Cardiac muscle cell (in vitro differentiated cells and primary cell): ENCODE measurements at regions not wholly inside any gene's neighbourhood (a gene's known extent, or its start where the extent isn't known, plus 50 kb on each side); places are given as distances from the start of the nearest gene placed in this dataset.

Experiments
- DNase-seq, 2 donors: peaks; one replicate each; pipeline versions ENCODE4 v3.0.0 to v3.0.0-alpha.2; 2010 to 2017; ENCODE audit warnings: low read depth in 1 of 2, low spot score in 1 of 2
- H3K27ac ChIP-seq: fragments of 200-600 bp; sonication (generic); 2 replicates; pipeline ENCODE4 v1.5.1; 2016
- H3K27me3 ChIP-seq: fragments of 200-600 bp; sonication (generic); 2 replicates; pipeline ENCODE4 v1.6.0; 2016; ENCODE audit warnings: control low read depth
- H3K36me3 ChIP-seq: fragments of 200-600 bp; sonication (generic); 2 replicates; pipeline ENCODE4 v1.5.1; 2016; ENCODE audit warnings: control low read depth
- H3K4me1 ChIP-seq: fragments of 200-600 bp; sonication (generic); 2 replicates; pipeline ENCODE4 v1.8.1; 2017; ENCODE audit warnings: low read depth, mild to moderate bottlenecking, mixed run types
- H3K4me3 ChIP-seq: fragments of 200-600 bp; sonication (generic); 2 replicates; pipeline ENCODE4 v1.5.1; 2016; ENCODE audit warnings: mild to moderate bottlenecking
- H3K9me3 ChIP-seq: fragments of 200-600 bp; sonication (generic); 2 replicates; pipeline ENCODE4 v1.5.1; 2017; ENCODE audit warnings: low read depth, mild to moderate bottlenecking, control low read depth
- TF ChIP-seq, protein P1 (sequence below): IDR thresholded peaks from 2 replicates; pipeline ENCODE4 v1.5.1; 2012; ENCODE audit warnings: low read depth, mild to moderate bottlenecking, low read length

- H3K27ac ChIP-seq, result no peak overlapping the region
- H3K36me3 ChIP-seq, result no peaks in the 10 kb centered on the region
- H3K4me3 ChIP-seq, result no peak overlapping the region
- TF ChIP-seq, protein P1, sequence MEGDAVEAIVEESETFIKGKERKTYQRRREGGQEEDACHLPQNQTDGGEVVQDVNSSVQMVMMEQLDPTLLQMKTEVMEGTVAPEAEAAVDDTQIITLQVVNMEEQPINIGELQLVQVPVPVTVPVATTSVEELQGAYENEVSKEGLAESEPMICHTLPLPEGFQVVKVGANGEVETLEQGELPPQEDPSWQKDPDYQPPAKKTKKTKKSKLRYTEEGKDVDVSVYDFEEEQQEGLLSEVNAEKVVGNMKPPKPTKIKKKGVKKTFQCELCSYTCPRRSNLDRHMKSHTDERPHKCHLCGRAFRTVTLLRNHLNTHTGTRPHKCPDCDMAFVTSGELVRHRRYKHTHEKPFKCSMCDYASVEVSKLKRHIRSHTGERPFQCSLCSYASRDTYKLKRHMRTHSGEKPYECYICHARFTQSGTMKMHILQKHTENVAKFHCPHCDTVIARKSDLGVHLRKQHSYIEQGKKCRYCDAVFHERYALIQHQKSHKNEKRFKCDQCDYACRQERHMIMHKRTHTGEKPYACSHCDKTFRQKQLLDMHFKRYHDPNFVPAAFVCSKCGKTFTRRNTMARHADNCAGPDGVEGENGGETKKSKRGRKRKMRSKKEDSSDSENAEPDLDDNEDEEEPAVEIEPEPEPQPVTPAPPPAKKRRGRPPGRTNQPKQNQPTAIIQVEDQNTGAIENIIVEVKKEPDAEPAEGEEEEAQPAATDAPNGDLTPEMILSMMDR, result no peak
- no peaks in the 10 kb centered on the region for H3K9me3 ChIP-seq
- peaks cover 5% of the 10 kb centered on the region for H3K27me3 ChIP-seq
- H3K4me1 ChIP-seq, result no peaks in the 10 kb centered on the region
- DNase-seq, result no peak
Observed at GRCh38 chr9:18056269-18056992, 417.5 kb upstream of the ADAMTSL1 start.

- no peaks in the 10 kb centered on the region for H3K4me1 ChIP-seq
- TF ChIP-seq, protein P1, result no peak
- no peaks in the 10 kb centered on the region for H3K36me3 ChIP-seq
- H3K4me3 ChIP-seq, result no peak overlapping the region
- no peak for DNase-seq
- H3K27me3 ChIP-seq, result peaks cover 5% of the 10 kb centered on the region
- H3K27ac ChIP-seq, result no peak overlapping the region
- no peaks in the 10 kb centered on the region for H3K9me3 ChIP-seq
Observed at GRCh38 chr9:18056993-18057369, 417.0 kb upstream of the ADAMTSL1 start.

GRCh38 chr9:18058564-18059442 is 415.1 kb upstream of the ADAMTSL1 start:
- Histone ChIP-seq H3K27me3 (peaks cover 8% of the 10 kb centered on the region), H3K36me3 (no peaks in the 10 kb centered on the region), H3K27ac (no peak overlapping the region), H3K4me3 (no peak overlapping the region), H3K4me1 (no peaks in the 10 kb centered on the region), H3K9me3 (no peaks in the 10 kb centered on the region)
- no peak for DNase-seq
- TF ChIP-seq, protein P1, result no peak

GRCh38 chr9:18059447-18059846 is 414.5 kb upstream of the ADAMTSL1 start:
- peaks cover 13% of the 10 kb centered on the region for H3K27me3 ChIP-seq

GRCh38 chr9:18060269-18060934 is 413.6 kb upstream of the ADAMTSL1 start:
- TF ChIP-seq, protein P1, result peak; percentile 47
- Histone ChIP-seq H3K9me3 (no peaks in the 10 kb centered on the region), H3K4me1 (no peaks in the 10 kb centered on the region), H3K27ac (no peak overlapping the region), H3K4me3 (no peak overlapping the region), H3K27me3 (peaks cover 14% of the 10 kb centered on the region), H3K36me3 (no peaks in the 10 kb centered on the region)
- peak in 1 of 2 donors; percentile 20 for DNase-seq

More at GRCh38 chr9:18059447-18059846, 414.5 kb upstream of the ADAMTSL1 start:
- TF ChIP-seq, protein P1, result no peak
- no peak overlapping the region for H3K27ac ChIP-seq
- no peak for DNase-seq
- no peaks in the 10 kb centered on the region for H3K4me1 ChIP-seq
- no peaks in the 10 kb centered on the region for H3K36me3 ChIP-seq
- H3K4me3 ChIP-seq, result no peak overlapping the region
- no peaks in the 10 kb centered on the region for H3K9me3 ChIP-seq
